ENCODE measurements at regions not wholly inside any gene's neighbourhood (a gene's known extent, or its start where the extent isn't known, plus 50 kb on each side); places are given as distances from the start of the nearest gene placed in this dataset.

GRCh38 chr15:68503791-68504680, 72.1 kb upstream of the ITGA11 start:
- Histone ChIP-seq H3K18ac (ENCODE audit: extremely low read depth, low read length) (no peak overlapping the region), H3K4me1 (replicated peaks in 1 of 4; ENCODE audit: control insufficient read depth in 3 of 4, insufficient read depth in 4 of 4, low read length in 3 of 4) (peaks cover 0 to 6% (median 4%) of the 10 kb centered on the region in 4 experiments; a peak in 3 of 7 replicates), H4K8ac (ENCODE audit: extremely low read depth, insufficient read depth, low read length) (no peak overlapping the region), H4K91ac (replicated peaks; ENCODE audit: insufficient read length, low read length) (no peak overlapping the region), H2BK12ac (ENCODE audit: low read depth, low read length) (no peak overlapping the region), H3K14ac (ENCODE audit: insufficient read length) (no peak overlapping the region), H3K79me1 (ENCODE audit: low read depth, low read length) (no peaks in the 10 kb centered on the region; the same call in 1 of the 2 replicates), H4K20me1 (replicated peaks in 1 of 2; ENCODE audit: control insufficient read depth in 1 of 2, insufficient read depth in 2 of 2, low read length in 2 of 2) (no peaks in the 10 kb centered on the region), H2BK120ac (replicated peaks; ENCODE audit: low read depth, low read length) (no peak overlapping the region), H3K4me3 (ENCODE audit: extremely low read depth in 1 of 4, insufficient read depth in 2 of 4, low read depth in 3 of 4, low read length in 4 of 4) (no peak overlapping the region), H2BK5ac (ENCODE audit: low read depth, low read length) (no peak overlapping the region), H3K23ac (ENCODE audit: insufficient read length) (no peak overlapping the region), H3K23me2 (ENCODE audit: low read depth, low read length) (no peaks in the 10 kb centered on the region), H3K9me3 (ENCODE audit: insufficient read depth in 2 of 2, low read depth in 1 of 2, low read length in 1 of 2) (no peaks in the 10 kb centered on the region), H3K27ac (ENCODE audit: low read depth, low read length) (no peak overlapping the region), H2AK5ac (ENCODE audit: low read depth, low read length) (no peak overlapping the region), H3K4me2 (ENCODE audit: insufficient read depth in 1 of 2, low read depth in 2 of 2, low read length in 2 of 2) (no peak overlapping the region), H3K56ac (replicated peaks; ENCODE audit: insufficient read length, low read depth, low read length) (no peak overlapping the region), H3K36me3 (ENCODE audit: control insufficient read depth in 2 of 4, insufficient read depth in 4 of 4, low read length in 3 of 4) (no peaks in the 10 kb centered on the region), H3K79me2 (ENCODE audit: control insufficient read depth in 1 of 2, insufficient read depth in 2 of 2, low read length in 2 of 2) (no peaks in the 10 kb centered on the region), H3K27me3 (replicated peaks in 1 of 4; ENCODE audit: control insufficient read depth in 3 of 4, extremely low read depth in 1 of 4, insufficient read depth in 3 of 4, low read length in 3 of 4) (no peaks in the 10 kb centered on the region), H3K4ac (replicated peaks; ENCODE audit: insufficient read length, low read depth, low read length) (no peak overlapping the region), H3K9ac (replicated peaks in 1 of 4; ENCODE audit: extremely low read depth in 1 of 4, low read depth in 3 of 4, low read length in 3 of 4) (no peak overlapping the region), H2BK20ac (ENCODE audit: low read length) (no peak overlapping the region), H2AFZ (ENCODE audit: low read length) (no peak overlapping the region), H4K5ac (ENCODE audit: insufficient read length, low read depth, low read length) (no peak overlapping the region), H2BK15ac (ENCODE audit: low read length) (no peak overlapping the region)
- POLR2A ChIA-PET (ENCODE audit: partially characterized antibody) = interaction anchor here (1.1 kb wide), 1 partner anchor 11 kb away, joined by 3 read pairs; no protein-coding TSS in a partner anchor
- WGBS, 2 experiments (ENCODE audit: extremely low coverage in 1 of 2, insufficient coverage in 1 of 2, insufficient read length in 1 of 2, insufficient replicate concordance in 2 of 2, low coverage in 1 of 2, low lambda C conversion rate in 2 of 2, missing lambda C conversion rate in 1 of 2) = 86% methylated on average over 11 of the region's 11 CpGs; no CpG with 5 or more reads in 1 of the 2 experiments
- TF ChIP-seq SRF (IDR thresholded peaks at IDR 0.05; ENCODE audit: low read depth, low read length) (no peak), SIRT6 (IDR thresholded peaks at IDR 0.05; ENCODE audit: low read length) (no peak), RNF2 (IDR thresholded peaks at IDR 0.05; ENCODE audit: borderline replicate concordance, low read depth, low read length, missing control alignments, poor library complexity, severe bottlenecking) (no peak), USF2 (IDR thresholded peaks at IDR 0.05; ENCODE audit: low read length) (no peak), JUND (IDR thresholded peaks at IDR 0.05; ENCODE audit: low read length) (no peak), SIX5 (IDR thresholded peaks at IDR 0.05; ENCODE audit: low read depth, low read length) (no peak), BCL11A (IDR thresholded peaks at IDR 0.05; ENCODE audit: low read depth in 2 of 2, low read length in 2 of 2) (no peak), TAF1 (IDR thresholded peaks at IDR 0.05; ENCODE audit: low read depth, low read length) (no peak), MAFK (IDR thresholded peaks at IDR 0.05; ENCODE audit: low read depth, low read length) (no peak)
- TF ChIP-seq, protein P1, sequence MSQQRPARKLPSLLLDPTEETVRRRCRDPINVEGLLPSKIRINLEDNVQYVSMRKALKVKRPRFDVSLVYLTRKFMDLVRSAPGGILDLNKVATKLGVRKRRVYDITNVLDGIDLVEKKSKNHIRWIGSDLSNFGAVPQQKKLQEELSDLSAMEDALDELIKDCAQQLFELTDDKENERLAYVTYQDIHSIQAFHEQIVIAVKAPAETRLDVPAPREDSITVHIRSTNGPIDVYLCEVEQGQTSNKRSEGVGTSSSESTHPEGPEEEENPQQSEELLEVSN (IDR thresholded peaks at IDR 0.05) = no peak
- peak in 1 of 2 experiments; percentile 33 for DNase-seq (ENCODE audit: low read depth in 1 of 2, low spot score in 2 of 2)
- CTCF ChIA-PET (ENCODE audit: partially characterized antibody) = interaction anchor here (0.5 to 1.8 kb wide), 7 partner anchors 18 to 251 kb away, joined by 3 to 6 read pairs (median 3); no protein-coding TSS in a partner anchor
- no peak for FAIRE-seq
